Inferior parietal cortex (tissue), 1 donor: ENCODE measurements at regions not wholly inside any gene's neighbourhood (a gene's known extent, or its start where the extent isn't known, plus 50 kb on each side); places are given as distances from the start of the nearest gene placed in this dataset.

Source experiments
- DNase-seq: peaks from one replicate; pipeline ENCODE4 v3.0.0-alpha.2; 2016; ENCODE audit errors: extremely low spot score

DNA sequence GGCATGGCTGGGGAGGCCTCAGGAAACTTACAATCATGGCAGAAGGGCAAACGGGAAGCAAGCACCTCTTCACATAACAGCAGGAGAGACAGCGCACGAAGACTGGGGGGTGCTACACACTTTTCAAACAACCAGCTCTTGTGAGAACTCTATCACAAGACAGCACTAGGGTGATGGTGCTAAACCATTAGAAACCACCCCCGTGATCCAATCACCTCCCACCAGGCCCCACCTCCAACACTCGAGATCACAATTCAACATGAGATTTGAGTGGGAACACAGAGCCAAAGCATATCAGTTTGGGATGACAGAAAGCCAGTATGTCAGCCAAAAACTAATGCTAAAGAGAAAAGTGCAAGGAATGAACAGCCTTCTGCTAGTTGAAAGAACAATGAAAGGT lies 309.8 kb upstream of the CCDC54 start:
- DNase-seq, result no peak

DNA sequence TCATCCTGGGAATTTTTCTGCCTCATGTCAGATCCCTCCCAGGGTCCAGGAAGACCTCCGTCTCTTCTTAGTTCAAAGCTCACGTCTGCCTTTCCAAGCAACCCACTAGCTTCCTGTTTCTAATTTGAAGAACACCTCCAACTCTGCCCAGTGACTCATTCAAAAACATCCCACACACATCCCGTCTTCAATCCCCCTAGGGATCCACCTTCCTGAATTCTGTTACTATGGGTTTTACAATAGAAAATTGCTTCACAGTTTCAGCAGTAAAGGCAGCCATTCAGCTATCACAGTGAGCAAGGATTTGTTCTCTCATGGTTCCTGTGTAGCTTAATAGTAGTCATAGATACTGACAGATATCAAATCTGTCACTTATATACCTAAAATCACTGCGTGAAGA lies 308.3 kb upstream of the CCDC54 start:
- DNase-seq, result no peak

DNA sequence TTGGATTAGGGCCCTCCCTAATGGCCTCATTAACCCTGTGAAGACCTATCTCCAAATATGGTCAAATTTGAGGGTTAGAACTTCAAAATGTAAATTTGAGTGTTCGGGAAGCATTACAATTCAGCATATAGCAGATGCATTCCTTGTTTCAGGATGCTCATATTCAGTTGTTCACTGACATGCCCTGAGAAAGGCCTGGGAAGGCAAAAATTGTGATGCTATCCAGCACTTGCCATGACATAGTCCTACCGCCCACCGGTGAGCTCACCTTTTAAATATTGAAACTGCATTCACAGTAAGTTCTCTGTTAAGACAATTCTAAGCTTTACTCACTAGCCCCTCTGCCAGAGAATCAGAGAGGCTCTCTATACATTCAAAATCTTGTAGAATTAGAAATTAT lies 300.3 kb upstream of the CCDC54 start:
- DNase-seq, result no peak

DNA sequence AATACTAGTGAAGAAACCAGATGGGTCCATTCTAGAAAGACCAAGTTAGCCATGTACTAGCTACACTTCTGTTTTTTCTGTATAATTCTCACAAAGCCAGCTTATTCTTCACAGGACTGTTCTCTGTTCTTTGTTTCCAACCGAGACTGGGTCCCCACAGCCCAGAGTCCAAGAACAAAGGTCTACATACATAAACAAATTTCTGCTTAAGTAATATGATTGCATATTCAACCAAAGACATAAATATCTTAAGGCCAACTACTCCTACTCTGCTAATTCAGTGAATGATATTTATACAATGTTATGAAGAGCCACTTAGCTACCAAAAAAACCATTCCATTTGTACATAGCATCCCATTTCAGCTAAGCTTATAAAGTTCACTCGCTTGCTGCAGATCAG lies 299.8 kb upstream of the CCDC54 start:
- peak; percentile 57 for DNase-seq

DNA sequence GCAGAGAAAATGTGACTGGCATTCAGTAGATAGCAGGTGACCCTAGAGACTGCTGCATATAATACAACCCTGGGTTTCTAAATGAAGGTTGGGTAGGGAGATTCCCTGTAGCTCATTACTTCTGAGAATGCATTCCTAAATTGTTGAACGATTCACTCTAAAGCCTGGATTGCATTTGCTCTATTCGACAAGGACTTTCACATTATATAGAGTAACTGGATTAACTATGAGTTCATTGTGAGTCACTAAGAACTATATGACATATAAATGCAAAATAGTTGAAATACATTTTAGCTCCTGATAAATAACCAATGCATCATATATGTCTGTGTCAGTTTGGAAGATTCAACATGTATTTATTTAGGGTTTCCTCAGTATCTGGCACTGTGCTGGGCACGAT lies 294.7 kb upstream of the CCDC54 start:
- no peak for DNase-seq

DNA sequence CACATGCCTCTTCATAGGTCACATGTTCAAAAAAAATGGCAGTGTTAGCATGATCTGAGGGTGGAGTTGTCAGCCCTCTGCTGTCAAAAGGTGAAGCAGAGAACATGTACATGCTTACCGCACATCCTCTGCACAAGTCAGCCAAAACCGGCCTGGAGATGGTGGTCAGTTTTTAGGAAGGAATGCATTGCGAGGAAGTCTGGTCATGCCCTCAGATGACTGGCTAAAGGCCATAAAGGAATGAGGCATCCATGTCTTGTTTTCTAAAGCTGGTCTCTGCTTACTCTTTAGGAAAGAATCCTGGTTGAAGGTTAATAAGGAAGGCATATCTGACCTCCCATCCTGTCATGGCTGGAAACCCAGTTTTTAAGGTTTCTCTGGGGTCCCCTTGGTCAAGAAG lies 292.0 kb upstream of the CCDC54 start:
- DNase-seq, result no peak

DNA sequence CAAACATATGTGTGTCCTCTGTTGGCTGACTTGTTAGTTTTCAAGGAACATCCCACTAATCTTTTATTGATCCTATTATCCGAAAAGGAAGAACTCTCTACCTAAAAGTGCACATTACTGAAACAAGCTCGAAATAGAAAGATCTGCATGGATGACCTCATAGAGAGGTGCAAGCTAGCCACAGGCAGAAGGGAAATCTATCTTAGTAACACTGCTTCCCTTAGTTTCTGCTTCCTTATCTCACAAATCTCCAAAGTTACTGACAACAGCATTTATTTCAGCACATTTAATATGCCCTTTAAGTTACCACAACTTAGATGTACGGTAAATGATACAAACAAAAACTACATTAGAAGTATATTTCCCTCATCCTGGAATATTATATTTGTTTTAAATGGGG lies 285.1 kb upstream of the CCDC54 start:
- no peak for DNase-seq

DNA sequence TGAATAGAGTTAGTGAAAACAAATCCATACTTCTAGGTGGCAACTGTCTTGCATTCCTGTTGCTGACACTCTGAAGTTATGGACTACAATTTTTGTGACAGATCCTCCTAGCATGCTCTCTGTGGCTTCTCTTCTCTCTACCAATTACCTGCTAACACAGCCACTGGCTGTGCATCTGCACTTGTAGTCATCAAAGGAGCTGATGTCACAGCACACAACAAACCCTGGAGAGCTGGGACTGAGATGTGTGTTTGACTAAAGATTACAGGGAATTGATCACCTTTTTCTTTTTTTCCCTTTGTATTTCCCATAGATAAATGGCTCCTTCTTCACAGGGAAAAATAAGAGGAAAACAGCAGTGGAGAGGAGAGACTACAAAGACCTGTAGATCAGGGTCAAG lies 278.4 kb upstream of the CCDC54 start:
- DNase-seq, result no peak

DNA sequence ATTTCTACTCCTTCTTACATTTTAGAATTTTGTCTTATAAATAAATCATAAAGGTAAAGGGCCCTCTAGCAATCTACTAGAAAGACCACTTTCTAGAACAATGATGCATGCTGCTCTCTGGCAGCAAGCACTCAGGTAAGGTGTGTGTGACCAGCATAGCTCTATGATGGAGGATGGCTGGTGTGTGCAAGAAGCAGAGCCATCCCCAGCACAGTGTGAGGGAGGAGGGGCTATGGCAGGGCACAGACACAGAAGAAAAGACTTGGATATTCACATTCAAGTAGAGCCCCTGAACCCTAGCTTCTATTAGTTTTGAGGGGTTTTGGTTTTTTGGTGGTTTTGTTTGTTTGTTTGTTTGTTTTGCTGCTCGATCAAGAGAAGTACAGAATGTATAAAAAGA lies 277.1 kb upstream of the CCDC54 start:
- DNase-seq, result no peak

DNA sequence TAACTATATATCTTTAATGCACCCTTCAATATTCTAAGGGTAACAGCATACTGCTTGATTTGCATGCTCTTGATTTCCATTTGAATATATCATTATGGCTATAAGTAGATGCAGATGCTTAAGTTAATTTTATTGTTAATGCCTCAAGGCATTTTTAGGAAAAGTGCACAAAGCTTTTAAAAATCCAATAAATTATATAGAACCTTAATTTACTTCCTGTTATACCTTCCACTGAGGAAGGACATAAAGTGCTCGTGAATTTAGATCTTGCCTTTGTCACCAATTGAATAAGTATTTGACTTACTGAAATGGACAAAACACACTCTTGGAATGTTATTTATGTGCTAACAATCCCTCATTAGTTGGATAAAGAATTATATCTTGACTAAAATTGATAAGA lies 276.7 kb upstream of the CCDC54 start:
- no peak for DNase-seq

DNA sequence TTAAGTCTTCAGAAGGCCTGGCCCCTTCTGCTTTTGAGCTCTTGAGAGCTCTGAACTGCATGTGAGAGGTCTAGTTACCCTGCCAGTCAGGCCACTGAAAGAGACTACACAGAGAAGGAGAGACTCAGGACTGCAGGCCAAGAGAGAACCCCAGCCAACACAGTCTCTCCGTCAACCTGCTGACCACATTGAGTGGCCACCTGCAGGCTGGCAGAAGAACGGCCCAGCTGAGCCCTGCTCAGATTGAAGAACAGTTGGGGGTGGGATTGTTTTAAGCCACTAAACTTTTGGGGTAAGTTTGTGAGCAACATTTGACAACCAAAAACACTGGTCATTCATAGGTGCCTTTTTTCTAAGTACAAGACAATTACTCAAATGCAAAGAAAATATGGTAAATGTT lies 273.5 kb upstream of the CCDC54 start:
- DNase-seq, result no peak

DNA sequence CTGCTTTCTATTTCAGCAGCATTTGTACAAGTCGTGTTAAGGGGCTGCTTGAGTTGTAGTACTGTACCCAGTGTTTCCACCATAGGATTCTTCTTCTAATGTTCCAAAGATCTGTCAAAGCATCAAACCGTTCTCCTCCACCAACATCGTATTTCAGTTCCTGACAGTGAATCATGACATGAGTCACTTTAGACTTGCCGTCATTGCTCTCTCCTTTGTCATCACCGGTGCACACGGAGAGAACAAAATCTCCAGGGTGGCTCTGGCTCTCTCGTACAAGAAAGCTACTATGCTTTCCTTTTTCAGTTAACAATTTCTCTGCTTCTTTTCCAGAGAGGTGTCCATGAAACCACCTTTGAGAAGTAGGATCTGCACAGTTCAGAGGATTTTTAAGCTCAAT lies 270.9 kb upstream of the CCDC54 start:
- DNase-seq, result no peak

DNA sequence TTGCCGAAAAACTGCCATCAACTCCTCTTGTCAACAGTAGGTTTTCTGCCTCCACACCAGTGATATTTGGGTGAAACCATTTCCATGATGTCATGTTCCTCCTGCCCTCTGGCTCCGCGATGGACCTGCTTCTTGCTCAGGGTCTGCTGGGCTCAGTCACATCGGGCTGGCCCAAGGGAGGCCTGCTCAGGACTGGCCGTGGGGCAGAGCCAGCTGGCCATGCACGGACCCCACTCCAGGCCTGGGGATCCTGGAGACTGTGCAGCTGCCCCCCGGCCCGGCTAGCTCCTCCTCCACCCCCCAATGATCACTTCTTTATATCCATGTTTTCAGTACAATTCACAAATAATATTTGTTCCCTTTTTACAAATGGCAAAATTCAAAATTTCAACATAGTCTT lies 270.3 kb upstream of the CCDC54 start:
- DNase-seq, result no peak

DNA sequence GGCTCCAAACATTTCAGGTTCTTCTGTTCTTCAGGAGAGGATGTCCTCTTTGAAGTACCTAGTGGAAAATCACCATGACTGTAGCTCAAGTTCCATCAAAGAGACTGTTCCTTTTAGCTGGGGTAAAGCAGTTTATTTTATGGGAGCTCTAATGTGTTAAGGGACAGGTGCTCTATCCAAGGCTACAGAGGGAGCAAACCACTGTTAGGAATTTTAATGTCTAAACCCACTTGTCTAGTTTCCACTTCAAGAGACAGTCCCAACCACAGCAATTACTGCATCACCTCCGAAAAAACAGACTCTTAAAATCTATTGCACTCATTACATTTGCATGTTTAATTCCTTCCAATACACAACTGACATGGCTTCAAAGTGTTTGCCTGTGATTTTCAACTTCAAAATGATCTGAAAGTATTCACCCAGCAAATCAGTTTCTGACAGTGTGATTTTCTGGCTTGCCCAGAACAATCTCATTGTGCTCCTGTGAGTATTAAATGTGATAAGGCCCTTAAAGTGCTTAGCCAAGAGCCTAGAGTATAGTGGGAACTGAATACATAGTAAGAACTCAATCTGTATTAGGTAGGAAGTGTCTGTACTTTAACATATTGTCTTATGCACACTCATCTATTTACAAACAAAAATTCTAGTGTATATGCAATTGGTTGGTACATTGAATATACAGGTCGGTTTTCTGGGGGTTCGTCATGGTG lies 266.5 kb upstream of the CCDC54 start:
- DNase-seq, result no peak

DNA sequence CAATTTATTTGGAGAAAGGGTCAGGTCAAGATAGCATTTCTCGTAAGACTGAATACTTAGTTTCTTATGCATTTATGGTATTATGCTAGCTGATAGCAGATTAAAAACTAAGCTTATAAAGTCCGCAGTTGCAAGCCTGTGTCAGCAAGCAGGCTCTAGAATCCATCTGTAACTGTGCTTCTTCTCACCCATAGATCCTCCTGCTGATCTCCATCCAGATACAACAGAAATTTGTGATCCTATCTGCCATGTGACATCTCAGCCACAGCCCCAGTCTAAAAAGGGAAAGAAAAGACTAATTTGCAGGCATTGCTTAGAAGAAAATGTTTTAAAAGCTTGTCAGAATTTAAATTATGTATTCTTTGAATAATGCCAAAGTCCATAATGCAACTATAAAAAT lies 265.4 kb upstream of the CCDC54 start:
- no peak for DNase-seq

DNA sequence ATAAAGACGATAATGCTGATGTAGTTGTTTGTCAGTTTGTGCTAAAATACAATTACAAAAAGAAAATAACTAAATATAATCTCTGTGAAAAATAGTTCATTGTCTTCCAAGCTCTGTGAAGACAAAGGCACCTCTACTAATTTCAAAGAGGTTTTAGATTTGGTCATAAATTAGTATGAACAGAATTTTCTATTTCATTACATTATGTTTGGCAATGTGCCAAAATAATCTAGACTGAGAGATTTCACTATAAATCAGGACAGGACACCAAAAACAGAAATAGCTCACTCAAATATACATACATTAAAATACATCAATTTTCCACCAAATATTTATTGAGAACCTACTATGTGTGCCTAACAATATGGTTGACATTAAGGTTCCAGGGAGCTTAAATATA lies 264.9 kb upstream of the CCDC54 start:
- DNase-seq, result no peak

DNA sequence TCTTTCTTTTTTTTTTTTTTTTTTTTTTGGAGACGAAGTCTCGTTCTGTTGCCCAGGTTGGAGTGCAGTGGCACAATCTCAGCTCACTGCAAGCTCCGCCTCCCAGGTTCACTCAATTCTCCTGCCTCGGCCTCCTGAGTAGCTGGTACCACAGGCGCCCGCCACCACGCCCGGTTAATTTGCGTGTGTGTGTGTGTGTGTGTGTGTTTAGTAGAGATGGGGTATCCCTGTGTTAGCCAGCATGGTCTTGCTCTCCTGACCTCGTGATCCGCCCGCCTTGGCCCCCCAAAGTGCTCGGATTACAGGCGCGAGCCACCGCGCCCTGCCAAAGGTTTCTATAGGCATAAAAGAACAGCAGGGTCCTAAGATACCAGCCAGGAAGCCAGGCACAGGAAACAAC lies 261.0 kb upstream of the CCDC54 start:
- DNase-seq, result no peak

DNA sequence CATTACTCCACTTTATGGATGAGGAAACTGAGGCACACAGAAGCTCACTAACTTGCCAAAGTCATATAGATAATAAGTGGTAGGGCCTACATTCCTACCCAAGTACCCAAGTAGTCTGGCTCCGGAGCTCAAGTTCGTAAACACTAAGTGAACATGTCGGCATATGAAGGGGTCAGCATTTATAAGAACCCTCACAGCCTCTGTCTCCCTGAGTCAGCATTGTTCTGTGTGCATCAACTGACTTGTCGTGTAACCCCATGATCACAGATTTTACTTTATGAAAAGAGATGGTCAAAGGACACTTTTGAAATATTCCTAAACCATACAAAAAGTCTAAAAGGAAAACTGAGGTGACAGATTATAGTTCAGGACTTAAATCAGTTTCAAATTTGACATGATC lies 260.1 kb upstream of the CCDC54 start:
- DNase-seq, result no peak

DNA sequence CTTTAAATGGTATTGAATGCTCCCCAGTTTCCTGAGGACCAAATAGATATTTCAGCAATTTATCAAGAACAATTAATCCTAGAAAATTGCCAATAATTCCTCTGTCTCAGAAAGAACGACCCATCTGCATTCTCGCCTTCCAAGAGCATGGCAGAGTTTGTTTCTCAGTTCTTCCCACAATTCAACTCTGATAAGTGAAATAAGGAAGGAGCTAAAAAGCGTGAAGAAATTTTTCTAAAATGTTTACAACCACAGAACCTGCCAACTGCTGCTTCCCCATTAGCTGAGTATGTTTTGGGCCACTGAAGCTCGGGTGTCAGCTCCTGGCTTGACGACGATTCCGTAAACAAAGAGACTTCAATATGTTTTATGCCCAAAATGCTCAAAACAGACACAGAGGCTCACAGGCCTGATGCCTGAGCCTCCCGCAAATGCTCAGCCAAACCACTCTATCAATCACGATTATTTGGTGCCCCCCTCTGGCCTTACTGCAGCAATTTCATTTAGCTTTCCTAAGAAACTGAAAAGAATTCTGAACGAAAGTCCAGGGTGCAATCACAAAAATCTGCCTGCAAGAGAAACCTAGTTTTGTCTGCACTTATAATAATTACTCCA lies 259.2 kb upstream of the CCDC54 start:
- DNase-seq, result peak; percentile 84

DNA sequence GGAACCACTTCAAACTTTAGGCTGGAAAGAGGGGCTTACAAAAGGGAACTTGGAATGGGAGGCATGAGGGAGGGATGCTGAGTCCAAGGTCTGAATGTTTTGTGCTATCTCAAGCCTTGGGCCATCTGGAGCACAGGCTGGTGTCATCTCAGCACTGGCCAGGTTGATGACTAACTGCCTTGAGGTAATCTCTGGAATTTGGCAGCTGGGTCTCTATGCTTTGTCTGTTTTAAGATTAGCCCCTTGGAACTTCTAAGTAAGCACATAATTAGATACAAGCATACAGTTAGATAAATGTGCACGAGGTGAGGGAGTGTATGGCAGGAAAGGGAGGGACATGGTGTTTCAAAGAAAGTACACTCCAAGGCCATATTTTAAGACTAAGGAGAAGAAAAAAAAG lies 252.4 kb upstream of the CCDC54 start:
- DNase-seq, result no peak

DNA sequence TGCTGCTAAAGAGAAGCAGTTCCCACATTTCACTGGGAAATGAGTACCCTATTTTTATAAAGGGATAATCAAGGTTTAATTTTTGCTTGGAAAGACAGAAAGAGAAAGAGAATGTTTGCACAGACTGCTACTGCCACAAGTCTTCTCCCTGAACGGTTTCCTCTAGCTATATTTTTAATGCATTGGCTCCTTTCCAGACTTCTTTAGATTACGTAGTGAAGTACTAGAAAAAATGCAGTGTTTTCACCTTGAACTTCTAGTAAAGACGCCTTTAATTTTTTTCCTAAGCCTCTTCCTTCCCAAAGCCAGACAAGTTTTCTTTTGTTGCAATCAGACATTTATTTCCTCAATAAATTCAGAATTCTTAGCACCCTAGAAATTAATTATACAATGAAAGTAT lies 248.3 kb upstream of the CCDC54 start:
- DNase-seq, result no peak

DNA sequence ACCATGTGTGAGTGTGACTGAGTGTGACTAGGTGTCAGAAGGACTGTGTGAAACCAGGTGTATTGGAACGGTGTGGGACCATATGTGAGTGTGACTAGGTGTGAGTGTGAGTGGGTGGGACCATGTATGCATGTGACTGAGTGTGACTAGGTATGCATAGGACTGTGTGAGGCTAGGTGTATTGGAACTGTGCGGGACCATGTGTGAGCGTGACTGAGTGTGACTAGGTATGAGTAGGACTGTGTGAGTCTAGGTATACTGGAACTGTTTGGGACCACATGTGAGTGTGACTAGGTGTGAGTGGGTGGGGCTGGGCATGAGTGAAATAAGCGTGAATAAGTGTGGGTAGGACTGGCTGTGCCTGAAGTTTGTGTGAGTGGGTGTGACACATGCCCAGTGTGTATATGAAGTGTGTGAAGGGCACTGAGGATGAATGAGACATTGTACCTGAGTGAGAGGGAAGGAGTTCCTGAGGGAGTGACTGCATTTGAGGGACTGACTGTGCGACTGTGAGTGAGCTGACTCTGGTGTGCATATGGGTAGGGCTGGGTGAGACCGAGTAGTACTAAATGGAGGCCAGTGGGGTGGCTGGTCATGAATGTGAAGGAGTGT lies 247.0 kb upstream of the CCDC54 start:
- DNase-seq, result no peak

DNA sequence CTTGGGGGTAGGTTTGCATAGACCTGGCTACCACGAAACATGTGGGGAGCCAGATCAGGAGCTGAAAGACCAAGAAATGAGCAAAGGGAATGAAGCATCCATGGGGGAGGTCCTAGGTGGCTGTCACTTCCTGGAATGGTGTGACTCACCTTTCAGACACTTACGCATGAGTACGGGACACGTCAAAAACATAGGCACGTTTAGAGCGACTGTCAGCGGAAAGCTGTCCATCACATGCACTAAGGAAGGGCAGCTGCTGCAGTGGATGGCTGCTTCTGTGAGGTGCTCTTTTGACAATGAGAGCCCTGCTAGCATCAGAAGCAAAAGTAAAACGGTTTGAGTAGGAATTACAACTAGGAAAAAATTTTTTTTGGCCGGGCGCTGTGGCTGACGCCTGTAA lies 244.6 kb upstream of the CCDC54 start:
- DNase-seq, result no peak

DNA sequence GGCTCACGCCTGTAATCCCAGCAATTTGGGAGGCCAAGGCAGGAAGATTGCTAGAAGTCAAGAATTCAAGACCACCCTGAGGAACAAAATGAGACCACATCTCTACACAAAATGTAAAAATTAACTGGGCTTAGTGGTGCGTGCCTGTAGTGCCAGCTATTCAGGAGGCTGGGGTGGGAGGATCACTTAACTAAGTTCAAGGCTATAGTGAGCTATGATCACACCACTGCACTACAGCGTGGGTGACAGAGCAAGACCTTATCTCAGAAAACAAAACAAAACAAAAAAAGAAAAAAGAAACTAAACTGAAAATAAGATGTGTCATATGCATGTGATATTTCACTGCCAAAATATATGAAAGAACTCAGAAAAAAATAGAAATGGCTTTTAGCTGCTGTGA lies 243.3 kb upstream of the CCDC54 start:
- DNase-seq, result no peak
